PFSK-1 (cell line): ENCODE measurements at regions not wholly inside any gene's neighbourhood (a gene's known extent, or its start where the extent isn't known, plus 50 kb on each side); places are given as distances from the start of the nearest gene placed in this dataset.

Experiments
- FOXP2 ChIP-seq: optimal IDR thresholded peaks from 2 replicates; pipeline ENCODE3; 2011; ENCODE audit warnings: borderline replicate concordance, control low read depth, inconsistent platforms; ENCODE audit not compliant: insufficient read depth; ENCODE audit errors: extremely low read length, extremely low read depth
- POLR2AphosphoS5 ChIP-seq: IDR thresholded peaks from 2 replicates; pipeline ENCODE4 v1.6.1; 2012; ENCODE audit warnings: low read depth, mild to moderate bottlenecking, control low read depth, low read length, moderate library complexity
- REST ChIP-seq, 2 experiments: IDR thresholded peaks; 2 replicates each; pipeline versions ENCODE4 v1.6.1 to v1.8.0; 2011 to 2012; ENCODE audit warnings: low read depth in 2 of 2, low read length in 2 of 2, control low read depth in 1 of 2, inconsistent platforms in 1 of 2, mild to moderate bottlenecking in 1 of 2, moderate library complexity in 1 of 2; ENCODE audit not compliant: insufficient read depth in 1 of 2
- SIN3A ChIP-seq: IDR thresholded peaks from 2 replicates; pipeline ENCODE4 v1.6.1; 2012; ENCODE audit warnings: mild to moderate bottlenecking, low read length, moderate library complexity, borderline replicate concordance; ENCODE audit not compliant: insufficient read depth
- TAF1 ChIP-seq: IDR thresholded peaks from 2 replicates; pipeline ENCODE4 v1.6.1; 2012; ENCODE audit warnings: low read length, control low read depth, borderline replicate concordance; ENCODE audit not compliant: insufficient read depth

DNA sequence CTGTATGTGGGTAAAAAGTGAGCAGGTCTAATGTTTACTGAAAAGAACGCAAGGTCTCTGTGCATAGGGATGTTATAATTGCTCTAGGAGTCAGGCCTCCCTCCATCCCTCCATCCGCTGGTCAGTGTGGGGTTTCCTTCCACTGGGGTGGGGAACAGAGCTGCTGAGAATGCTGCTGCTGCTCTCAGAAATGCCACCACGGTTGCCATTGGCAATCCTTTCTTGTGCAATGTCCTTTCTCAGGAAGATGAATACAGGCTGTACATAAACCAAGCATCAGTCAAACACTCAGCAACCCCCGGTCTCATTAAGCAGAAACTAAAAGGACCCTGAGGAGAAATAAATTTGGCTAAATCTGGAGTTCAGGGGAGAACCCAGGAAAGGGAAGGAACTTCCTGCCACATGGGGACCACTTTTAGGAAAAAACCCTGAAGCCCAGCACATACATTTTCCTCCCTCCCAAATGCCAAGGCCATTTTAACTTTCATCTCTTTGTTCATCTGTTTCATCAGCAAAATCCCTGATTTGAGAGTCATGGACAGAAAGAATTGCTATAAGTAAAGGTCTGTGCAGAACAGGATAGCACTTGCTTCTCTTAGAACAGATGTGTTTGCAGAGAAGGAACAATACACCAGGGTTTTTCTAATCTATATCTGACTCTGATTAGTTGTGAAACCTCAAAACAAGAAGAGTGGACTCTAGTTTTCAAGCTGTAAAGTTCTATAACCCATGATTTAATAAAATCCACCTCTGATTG, 70.4 kb upstream of the SLC1A3 start:
- TF ChIP-seq POLR2AphosphoS5 (no peak), FOXP2 (no peak)

DNA sequence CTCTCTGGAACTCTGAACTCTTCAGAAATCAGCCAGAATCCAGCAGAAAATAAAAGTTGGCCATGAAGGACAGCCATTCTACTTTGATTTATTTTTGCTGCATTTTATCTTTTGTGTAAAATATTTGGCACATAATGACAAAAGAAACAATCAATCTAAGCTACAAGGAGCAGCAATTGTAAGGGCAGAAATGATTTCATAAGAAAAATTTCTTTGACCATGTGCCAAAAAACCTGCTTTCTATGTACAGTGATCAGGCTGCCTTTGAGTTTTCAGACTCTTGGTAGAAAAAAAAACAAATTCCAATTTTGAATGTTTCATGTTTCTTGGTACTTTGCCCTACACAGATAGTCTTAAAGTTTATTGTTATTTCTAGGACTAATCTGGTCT, 69.8 kb upstream of the SLC1A3 start:
- TF ChIP-seq TAF1: no peak
- TF ChIP-seq REST (IDR thresholded peaks at IDR 0.05; ENCODE audit: insufficient read depth in 1 of 2, low read depth in 2 of 2, low read length in 2 of 2): no peak
- no peak for TF ChIP-seq POLR2AphosphoS5
- no peak for TF ChIP-seq FOXP2
- TF ChIP-seq SIN3A: no peak

GRCh38 chr5:36537724-36538123, 68.7 kb upstream of the SLC1A3 start:
- TF ChIP-seq POLR2AphosphoS5: no peak
- TF ChIP-seq TAF1: no peak
- no peak for TF ChIP-seq FOXP2
- no peak for TF ChIP-seq REST (IDR thresholded peaks at IDR 0.05; ENCODE audit: insufficient read depth in 1 of 2, low read depth in 2 of 2, low read length in 2 of 2)
- no peak for TF ChIP-seq SIN3A

- no peak for TF ChIP-seq FOXP2
These were observed 53.6 kb upstream of the SLC1A3 start for GRCh38 chr5:36552651-36553393.
